ENCODE measurements at regions not wholly inside any gene's neighbourhood (a gene's known extent, or its start where the extent isn't known, plus 50 kb on each side); places are given as distances from the start of the nearest gene placed in this dataset.
"Not testable (repeated sequence)": the region's sequence is repeated elsewhere in the genome, so short reads cannot be mapped to it uniquely, and the experiment has no call there.

GRCh38 chr3:106508331-106508893, 639.6 kb upstream of the CBLB start:
- Histone ChIP-seq H3K4me1 (ENCODE audit: control insufficient read depth, insufficient read depth, low read length) (no peaks in the 10 kb centered on the region), H3K4me3 (ENCODE audit: low read length) (no peak overlapping the region), H3K36me3 (ENCODE audit: control insufficient read depth, insufficient read depth, low read length) (no peaks in the 10 kb centered on the region), H3K27me3 (ENCODE audit: control insufficient read depth, insufficient read depth, low read length) (no peaks in the 10 kb centered on the region), H3K9ac (ENCODE audit: low read length) (no peak overlapping the region), H3K9me3 (ENCODE audit: control insufficient read depth, low read length) (no peaks in the 10 kb centered on the region)

GRCh38 chr3:106510206-106510605, 641.4 kb upstream of the CBLB start:
- Histone ChIP-seq H3K9me3 (ENCODE audit: control insufficient read depth, low read length) (no peaks in the 10 kb centered on the region), H3K4me3 (ENCODE audit: low read length) (no peak overlapping the region), H3K9ac (ENCODE audit: low read length) (no peak overlapping the region), H3K36me3 (ENCODE audit: control insufficient read depth, insufficient read depth, low read length) (no peaks in the 10 kb centered on the region), H3K4me1 (ENCODE audit: control insufficient read depth, insufficient read depth, low read length) (no peaks in the 10 kb centered on the region), H3K27me3 (ENCODE audit: control insufficient read depth, insufficient read depth, low read length) (no peaks in the 10 kb centered on the region)

GRCh38 chr3:106512846-106513245, 644.0 kb upstream of the CBLB start:
- Histone ChIP-seq H3K4me1 (ENCODE audit: control insufficient read depth, insufficient read depth, low read length) (no peaks in the 10 kb centered on the region), H3K4me3 (ENCODE audit: low read length) (no peak overlapping the region), H3K9ac (ENCODE audit: low read length) (no peak overlapping the region), H3K27me3 (ENCODE audit: control insufficient read depth, insufficient read depth, low read length) (no peaks in the 10 kb centered on the region), H3K36me3 (ENCODE audit: control insufficient read depth, insufficient read depth, low read length) (no peaks in the 10 kb centered on the region), H3K9me3 (ENCODE audit: control insufficient read depth, low read length) (no peaks in the 10 kb centered on the region)

- Histone ChIP-seq H3K9ac (ENCODE audit: low read length) (no peak overlapping the region), H3K9me3 (ENCODE audit: control insufficient read depth, low read length) (no peaks in the 10 kb centered on the region), H3K27me3 (ENCODE audit: control insufficient read depth, insufficient read depth, low read length) (no peaks in the 10 kb centered on the region), H3K4me3 (ENCODE audit: low read length) (no peak overlapping the region), H3K4me1 (ENCODE audit: control insufficient read depth, insufficient read depth, low read length) (no peaks in the 10 kb centered on the region), H3K36me3 (ENCODE audit: control insufficient read depth, insufficient read depth, low read length) (no peaks in the 10 kb centered on the region)
Measured at GRCh38 chr3:106514431-106514830, 645.6 kb upstream of the CBLB start.

- no peaks in the 10 kb centered on the region for H3K36me3 ChIP-seq (ENCODE audit: control insufficient read depth, insufficient read depth, low read length)
- H3K9me3 ChIP-seq (ENCODE audit: control insufficient read depth, low read length): no peaks in the 10 kb centered on the region
- no peak overlapping the region for H3K9ac ChIP-seq (ENCODE audit: low read length)
- H3K27me3 ChIP-seq (ENCODE audit: control insufficient read depth, insufficient read depth, low read length): no peaks in the 10 kb centered on the region
- H3K4me1 ChIP-seq (ENCODE audit: control insufficient read depth, insufficient read depth, low read length): no peaks in the 10 kb centered on the region
- no peak overlapping the region for H3K4me3 ChIP-seq (ENCODE audit: low read length)
Measured at GRCh38 chr3:106518516-106518915, 649.7 kb upstream of the CBLB start.

- Histone ChIP-seq H3K36me3 (ENCODE audit: control insufficient read depth, insufficient read depth, low read length) (no peaks in the 10 kb centered on the region), H3K4me3 (ENCODE audit: low read length) (no peak overlapping the region), H3K27me3 (ENCODE audit: control insufficient read depth, insufficient read depth, low read length) (no peaks in the 10 kb centered on the region), H3K9me3 (ENCODE audit: control insufficient read depth, low read length) (no peaks in the 10 kb centered on the region), H3K9ac (ENCODE audit: low read length) (no peak overlapping the region), H3K4me1 (ENCODE audit: control insufficient read depth, insufficient read depth, low read length) (no peaks in the 10 kb centered on the region)
Measured at GRCh38 chr3:106522397-106522796, 653.6 kb upstream of the CBLB start.

- H3K9ac ChIP-seq (ENCODE audit: low read length): no peak overlapping the region
- H3K4me1 ChIP-seq (ENCODE audit: control insufficient read depth, insufficient read depth, low read length): no peaks in the 10 kb centered on the region
- no peak overlapping the region for H3K4me3 ChIP-seq (ENCODE audit: low read length)
- H3K9me3 ChIP-seq (ENCODE audit: control insufficient read depth, low read length): no peaks in the 10 kb centered on the region
- no peaks in the 10 kb centered on the region for H3K36me3 ChIP-seq (ENCODE audit: control insufficient read depth, insufficient read depth, low read length)
- no peaks in the 10 kb centered on the region for H3K27me3 ChIP-seq (ENCODE audit: control insufficient read depth, insufficient read depth, low read length)
Measured at GRCh38 chr3:106528932-106529331, 660.1 kb upstream of the CBLB start.

GRCh38 chr3:106529738-106530137, 660.9 kb upstream of the CBLB start:
- Histone ChIP-seq H3K9me3 (ENCODE audit: control insufficient read depth, low read length) (no peaks in the 10 kb centered on the region), H3K4me1 (ENCODE audit: control insufficient read depth, insufficient read depth, low read length) (no peaks in the 10 kb centered on the region), H3K27me3 (ENCODE audit: control insufficient read depth, insufficient read depth, low read length) (no peaks in the 10 kb centered on the region), H3K4me3 (ENCODE audit: low read length) (no peak overlapping the region), H3K9ac (ENCODE audit: low read length) (no peak overlapping the region), H3K36me3 (ENCODE audit: control insufficient read depth, insufficient read depth, low read length) (no peaks in the 10 kb centered on the region)

GRCh38 chr3:106530367-106530766, 661.6 kb upstream of the CBLB start:
- Histone ChIP-seq H3K9me3 (ENCODE audit: control insufficient read depth, low read length) (no peaks in the 10 kb centered on the region), H3K36me3 (ENCODE audit: control insufficient read depth, insufficient read depth, low read length) (no peaks in the 10 kb centered on the region), H3K27me3 (ENCODE audit: control insufficient read depth, insufficient read depth, low read length) (no peaks in the 10 kb centered on the region), H3K4me3 (ENCODE audit: low read length) (no peak overlapping the region), H3K9ac (ENCODE audit: low read length) (no peak overlapping the region), H3K4me1 (ENCODE audit: control insufficient read depth, insufficient read depth, low read length) (no peaks in the 10 kb centered on the region)

GRCh38 chr3:106531771-106532329, 663.0 kb upstream of the CBLB start:
- H3K9ac ChIP-seq (ENCODE audit: low read length); H3K4me3 ChIP-seq (ENCODE audit: low read length); H3K9me3 ChIP-seq (ENCODE audit: control insufficient read depth, low read length): not testable (repeated sequence)

GRCh38 chr3:106533093-106533787, 664.4 kb upstream of the CBLB start:
- Histone ChIP-seq H3K27me3 (ENCODE audit: control insufficient read depth, insufficient read depth, low read length) (no peaks in the 10 kb centered on the region), H3K4me3 (ENCODE audit: low read length) (no peak overlapping the region), H3K36me3 (ENCODE audit: control insufficient read depth, insufficient read depth, low read length) (no peaks in the 10 kb centered on the region), H3K4me1 (ENCODE audit: control insufficient read depth, insufficient read depth, low read length) (no peaks in the 10 kb centered on the region), H3K9me3 (ENCODE audit: control insufficient read depth, low read length) (no peaks in the 10 kb centered on the region), H3K9ac (ENCODE audit: low read length) (no peak overlapping the region)

More at GRCh38 chr3:106531771-106532329, 663.0 kb upstream of the CBLB start:
- H3K4me1 ChIP-seq (ENCODE audit: control insufficient read depth, insufficient read depth, low read length); H3K36me3 ChIP-seq (ENCODE audit: control insufficient read depth, insufficient read depth, low read length); H3K27me3 ChIP-seq (ENCODE audit: control insufficient read depth, insufficient read depth, low read length): not testable (repeated sequence)

GRCh38 chr3:106533788-106534160, 665.0 kb upstream of the CBLB start:
- Histone ChIP-seq H3K27me3 (ENCODE audit: control insufficient read depth, insufficient read depth, low read length) (no peaks in the 10 kb centered on the region), H3K4me1 (ENCODE audit: control insufficient read depth, insufficient read depth, low read length) (no peaks in the 10 kb centered on the region), H3K9ac (ENCODE audit: low read length) (no peak overlapping the region), H3K36me3 (ENCODE audit: control insufficient read depth, insufficient read depth, low read length) (no peaks in the 10 kb centered on the region), H3K9me3 (ENCODE audit: control insufficient read depth, low read length) (no peaks in the 10 kb centered on the region), H3K4me3 (ENCODE audit: low read length) (no peak overlapping the region)

Data from mucosa of stomach (tissue), 1 donor.